HG03378 (cell line): ENCODE measurements at regions not wholly inside any gene's neighbourhood (a gene's known extent, or its start where the extent isn't known, plus 50 kb on each side); places are given as distances from the start of the nearest gene placed in this dataset.
A peak's percentile ranks its signal among the peaks of the same experiment; 100 is the strongest.
"Not testable (repeated sequence)": the region's sequence is repeated elsewhere in the genome, so short reads cannot be mapped to it uniquely, and the experiment has no call there.

Experiments
- ATAC-seq: cut with Tn5 transposase; IDR thresholded peaks from one replicate; pipeline ENCODE4 v1.9.1; 2021; ENCODE audit warnings: mild to moderate bottlenecking, moderate library complexity; ENCODE audit not compliant: unreplicated experiment

DNA sequence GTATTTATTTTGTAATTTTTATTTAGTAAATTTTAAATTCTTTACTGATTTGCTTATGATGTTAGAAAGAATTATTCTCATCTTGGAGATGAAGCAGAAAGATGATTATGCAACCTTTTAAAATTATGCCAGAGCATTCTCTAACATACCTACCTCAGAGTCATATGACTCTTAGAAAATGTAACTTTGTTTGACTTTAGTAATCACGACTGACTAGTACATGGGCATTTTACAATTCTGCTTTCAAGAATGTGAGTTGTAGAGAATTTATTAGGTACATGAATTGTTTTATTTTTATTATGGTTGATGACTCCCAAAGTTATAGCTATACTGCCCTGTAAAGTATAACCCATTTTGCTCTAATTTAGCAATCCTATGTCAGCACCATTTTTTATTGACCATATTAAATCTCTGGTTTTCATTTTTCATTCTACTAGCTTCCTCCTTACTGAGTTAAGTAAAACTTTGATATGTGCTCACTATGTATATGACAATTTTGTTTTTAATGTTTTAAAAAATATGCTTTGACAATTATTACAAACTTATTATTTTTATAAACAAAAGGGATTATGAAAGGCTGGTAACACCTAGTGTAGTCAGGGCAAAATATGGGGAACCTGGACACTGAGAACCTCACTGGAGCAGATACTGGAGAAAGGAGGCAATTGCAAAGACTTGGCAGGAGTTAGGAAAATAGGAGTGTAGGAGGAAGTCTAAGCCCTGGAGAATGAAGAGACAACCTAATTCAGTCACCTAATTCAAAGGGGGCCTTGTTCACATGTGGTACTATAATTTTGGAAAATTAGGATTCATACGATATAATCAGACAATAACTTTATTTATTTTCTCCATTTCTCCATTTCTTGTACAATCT is 249.7 kb upstream of the DAB2 start:
- no peak for ATAC-seq

DNA sequence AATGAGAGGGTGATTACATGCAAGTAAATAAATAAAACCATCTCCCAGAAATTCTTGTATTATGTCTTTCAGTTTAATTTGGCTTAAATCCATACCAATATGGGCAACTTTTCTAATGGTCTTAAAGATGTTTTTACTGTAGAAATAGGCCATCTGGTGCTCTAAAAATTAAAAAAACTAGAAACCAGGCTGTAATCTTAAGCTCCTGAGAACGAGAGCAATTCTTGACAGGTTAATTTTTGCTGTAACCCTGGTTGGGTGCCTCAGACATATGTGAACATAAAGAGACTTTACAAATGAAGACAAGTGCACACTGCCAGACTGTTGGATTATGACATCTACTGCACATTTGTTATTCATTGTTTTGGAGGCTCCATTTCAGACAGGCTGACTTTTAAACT is 246.8 kb upstream of the DAB2 start:
- ATAC-seq, result no peak

DNA sequence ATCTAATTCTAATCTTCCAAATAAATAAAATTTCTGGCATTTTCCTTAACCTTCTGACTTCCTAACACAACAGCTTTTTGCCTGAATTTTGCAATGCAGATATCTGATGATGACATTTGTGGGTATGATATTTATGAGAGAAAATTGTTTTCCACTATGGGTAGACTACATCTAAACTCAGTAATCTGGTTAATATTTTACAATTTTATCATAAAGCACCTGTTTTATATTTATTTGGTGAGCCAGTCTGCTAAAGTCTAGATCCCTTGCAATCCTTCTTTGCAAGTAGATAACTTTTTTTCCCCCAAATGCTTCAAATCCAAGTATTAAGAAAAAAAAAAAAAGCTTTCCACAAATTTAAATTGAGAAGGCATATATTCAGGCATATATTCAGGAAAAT is 246.2 kb upstream of the DAB2 start:
- no peak for ATAC-seq

DNA sequence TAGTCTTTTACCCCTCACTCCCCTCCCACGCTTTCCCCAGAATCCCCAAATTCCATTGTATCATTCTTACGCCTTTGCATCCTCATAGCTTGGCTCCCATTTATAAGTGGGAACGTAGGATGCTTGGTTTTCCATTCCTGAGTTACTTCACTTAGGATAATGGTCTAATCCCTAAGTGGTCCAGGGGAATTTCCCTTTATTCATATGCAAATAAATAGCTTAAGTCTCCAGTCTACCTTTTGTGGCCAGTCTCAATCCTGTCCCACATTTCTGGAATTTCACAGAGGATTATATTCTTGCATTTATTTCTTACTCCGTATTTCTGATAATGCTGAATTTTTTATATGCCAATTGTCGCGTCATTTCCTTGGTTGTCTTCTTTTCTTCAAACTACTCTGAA is 245.6 kb upstream of the DAB2 start:
- no peak for ATAC-seq

DNA sequence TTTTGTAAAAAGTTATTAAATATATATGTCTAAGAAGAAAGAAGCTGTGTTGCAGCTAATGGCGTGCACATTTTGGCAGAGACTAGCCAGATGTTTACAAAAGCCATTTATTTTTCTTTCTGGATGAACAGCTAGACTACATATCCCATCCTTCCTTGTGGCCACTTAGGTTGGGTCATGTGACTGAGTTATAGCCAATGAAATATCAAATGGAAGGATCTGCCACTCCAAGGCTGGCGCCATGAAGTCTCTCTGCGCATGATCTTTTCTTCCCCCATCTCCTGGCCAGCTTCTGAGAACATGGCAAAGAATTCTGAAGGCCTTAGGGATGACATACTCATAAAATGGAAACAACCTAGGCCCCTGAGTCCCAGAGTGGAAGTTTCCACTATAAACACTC is 244.2 kb upstream of the DAB2 start:
- no peak for ATAC-seq

DNA sequence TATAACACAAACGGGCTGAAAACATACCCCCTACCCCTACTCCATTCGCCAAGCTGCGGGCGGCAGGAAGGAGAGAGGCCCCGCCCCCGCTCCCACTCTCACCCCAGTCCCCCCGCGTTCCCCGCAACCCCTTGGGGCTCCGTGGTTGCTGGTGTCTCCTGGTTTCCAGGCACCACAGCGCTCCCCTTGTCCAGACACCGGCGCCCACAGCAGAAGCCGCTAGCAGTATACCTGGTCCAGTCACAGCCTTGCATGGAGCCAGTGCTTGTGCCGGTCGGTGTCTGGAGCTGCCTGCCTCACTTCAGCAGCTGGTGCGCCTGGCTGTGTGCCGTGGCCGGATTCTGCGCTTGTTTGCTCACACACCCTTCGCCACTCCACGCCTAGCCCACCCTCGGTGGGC is 240.5 kb upstream of the DAB2 start:
- ATAC-seq, result no peak

DNA sequence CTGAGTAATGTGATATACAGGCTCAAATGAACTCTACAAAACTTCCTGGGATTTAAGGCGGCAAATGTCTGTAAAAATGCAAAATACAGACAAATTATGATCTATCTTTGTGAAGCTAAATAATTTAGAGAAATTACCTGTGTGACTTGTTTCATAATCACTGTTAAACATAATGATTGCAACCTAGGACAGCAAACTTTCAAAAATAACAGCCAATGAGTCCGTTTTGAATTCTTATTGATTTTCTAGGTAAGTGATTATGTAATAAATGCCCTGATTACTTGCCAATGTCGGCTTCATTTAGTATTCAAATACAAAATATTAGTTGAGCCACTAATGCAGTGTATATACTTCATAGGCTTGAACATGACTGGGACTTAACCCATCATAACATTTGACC is 238.2 kb upstream of the DAB2 start:
- no peak for ATAC-seq

DNA sequence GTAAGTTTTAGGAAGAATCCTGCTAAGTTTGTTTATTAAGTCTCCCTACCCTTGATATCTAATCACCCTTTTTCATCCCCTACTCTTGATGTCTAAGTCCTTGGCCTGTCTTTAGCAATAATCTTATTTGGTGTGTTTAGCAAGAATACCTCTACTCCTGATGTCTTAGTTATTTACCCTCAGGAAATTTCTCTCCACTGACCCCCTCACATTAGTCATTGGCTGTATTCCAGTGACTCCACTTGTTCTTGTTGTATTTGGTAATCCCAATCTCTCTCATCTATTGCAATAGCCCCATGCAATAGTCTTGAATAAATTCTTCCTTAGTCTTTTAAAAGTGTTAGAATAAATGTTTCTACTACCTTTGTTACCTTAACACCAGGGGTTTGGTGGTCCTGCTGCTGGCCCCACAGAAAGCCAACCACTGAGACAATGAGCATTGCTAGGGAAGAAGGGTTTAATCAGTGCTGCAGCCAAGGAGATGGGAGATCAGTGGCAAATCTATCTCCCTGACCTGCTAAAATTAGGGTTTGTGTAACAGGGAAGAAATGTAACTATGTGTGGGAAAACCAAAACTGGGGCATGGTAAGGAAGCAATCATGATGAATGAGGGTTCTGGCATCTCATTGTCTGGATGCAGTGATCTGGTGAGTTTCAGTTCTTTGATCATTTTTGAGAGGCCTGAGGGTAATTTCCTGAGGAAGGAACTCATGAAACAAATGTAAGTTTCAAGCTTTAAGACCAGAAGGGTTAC is 236.4 kb upstream of the DAB2 start:
- no peak for ATAC-seq

DNA sequence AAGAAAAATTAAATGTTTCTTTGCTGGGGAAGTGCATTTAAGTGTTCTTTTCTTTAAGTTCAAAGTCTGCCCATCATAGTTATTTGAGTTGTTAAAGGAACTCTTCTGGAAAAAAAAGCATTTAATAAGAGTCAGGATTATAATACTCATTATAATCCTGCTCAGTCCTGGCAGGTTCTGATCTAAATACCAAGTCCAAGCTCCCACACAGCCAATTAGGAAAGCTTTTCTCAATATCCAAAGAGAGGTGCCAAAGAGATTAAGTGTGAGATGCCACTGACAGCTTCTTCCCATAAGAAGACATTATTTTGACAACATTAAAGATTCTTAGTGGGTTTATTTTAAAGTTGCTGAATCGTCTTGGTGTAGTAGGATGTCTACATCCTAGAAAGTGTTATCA is 235.2 kb upstream of the DAB2 start:
- no peak for ATAC-seq

DNA sequence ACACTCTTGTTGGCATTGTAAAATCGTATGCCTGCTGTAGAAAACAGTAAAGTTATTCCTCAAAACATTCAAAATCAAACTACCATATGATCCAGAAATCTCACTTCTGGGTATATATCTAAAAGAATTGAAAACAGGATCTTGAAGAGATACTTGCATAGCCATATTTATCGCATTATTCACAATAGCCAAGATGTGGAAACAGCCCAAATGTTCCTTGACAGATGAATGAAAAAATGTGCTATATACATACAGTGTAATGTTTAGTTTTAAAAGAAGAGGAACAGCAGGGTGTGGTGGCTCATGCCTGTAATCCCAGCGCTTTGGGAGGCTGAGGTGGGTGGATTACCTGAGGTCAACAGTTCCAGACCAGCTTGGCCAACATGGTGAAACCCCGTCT is 234.1 kb upstream of the DAB2 start:
- no peak for ATAC-seq

DNA sequence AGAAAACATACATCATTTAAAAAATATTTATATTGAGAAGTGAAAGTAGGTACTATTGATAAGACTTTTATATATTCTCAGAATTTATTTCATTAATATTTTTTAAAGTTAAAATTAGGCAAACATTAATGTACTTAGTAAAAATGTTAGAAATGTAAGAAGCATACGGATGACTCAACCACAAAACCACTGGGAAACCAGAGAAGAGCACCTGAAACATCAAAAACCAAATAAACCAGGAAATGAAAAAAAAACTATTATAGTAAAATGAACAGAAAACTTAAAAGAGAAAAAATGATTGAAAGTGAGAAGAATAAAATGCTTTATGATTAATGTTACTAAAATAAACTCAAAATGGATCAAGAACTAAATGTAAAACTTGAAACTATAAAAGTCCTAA is 233.2 kb upstream of the DAB2 start:
- ATAC-seq, result peak; percentile 77

DNA sequence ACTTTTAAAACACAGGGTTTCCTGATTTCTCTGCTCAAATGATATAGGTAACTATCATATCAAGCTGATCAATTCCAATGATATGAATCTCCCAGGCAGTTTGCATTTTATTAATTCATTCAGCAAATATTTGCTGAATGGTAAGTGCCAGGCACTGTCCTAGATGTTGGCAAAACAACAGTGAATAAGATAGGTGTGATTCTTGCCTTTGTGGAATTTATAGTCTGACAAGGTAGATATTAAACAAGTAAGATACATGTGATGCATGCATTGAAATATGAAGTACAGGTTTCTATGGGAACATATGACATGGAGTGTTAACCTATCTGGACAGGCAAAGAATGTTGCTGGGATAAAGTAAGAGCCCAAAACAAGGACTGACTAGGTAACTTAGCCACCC is 231.8 kb upstream of the DAB2 start:
- ATAC-seq, result no peak

DNA sequence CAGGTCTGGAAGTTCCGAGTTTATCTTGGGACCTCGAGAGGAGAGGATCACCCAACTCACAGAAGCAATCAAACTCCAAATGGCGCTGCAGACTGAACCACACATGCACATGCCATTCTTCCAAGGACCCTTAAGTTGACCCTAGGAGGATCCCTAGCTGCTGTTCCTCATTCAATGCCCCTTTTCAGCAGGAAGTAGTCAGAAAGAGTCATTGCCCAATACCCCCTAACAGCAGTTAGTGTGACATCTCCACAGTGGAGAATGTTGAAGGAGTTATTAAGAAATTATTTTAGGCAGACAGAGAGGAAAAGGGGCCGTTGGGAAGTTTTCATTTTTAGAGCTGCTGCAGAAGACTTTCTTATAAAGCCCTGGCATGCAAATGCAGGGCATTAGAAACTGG is 229.9 kb upstream of the DAB2 start:
- no peak for ATAC-seq

DNA sequence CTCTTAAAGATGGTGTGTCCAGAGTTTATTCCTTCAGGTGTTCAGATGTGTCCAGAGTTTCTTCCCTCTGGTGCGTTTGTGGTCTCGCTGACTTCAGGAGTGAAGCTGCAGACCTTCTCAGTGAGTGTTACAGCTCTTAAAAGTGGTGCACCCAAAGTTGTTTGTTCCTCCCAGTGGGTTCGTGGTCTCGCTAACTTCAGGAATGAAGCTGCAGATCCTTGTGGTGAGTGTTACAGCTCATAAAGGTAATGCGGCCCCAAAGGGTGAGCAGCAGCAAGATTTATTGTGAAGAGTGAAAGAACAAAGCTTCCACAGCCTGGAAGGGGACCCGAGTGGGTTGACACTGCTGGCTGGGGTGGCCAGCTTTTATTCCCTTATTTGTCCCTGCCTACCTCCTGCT is 227.7 kb upstream of the DAB2 start:
- ATAC-seq, result not testable (repeated sequence)

DNA sequence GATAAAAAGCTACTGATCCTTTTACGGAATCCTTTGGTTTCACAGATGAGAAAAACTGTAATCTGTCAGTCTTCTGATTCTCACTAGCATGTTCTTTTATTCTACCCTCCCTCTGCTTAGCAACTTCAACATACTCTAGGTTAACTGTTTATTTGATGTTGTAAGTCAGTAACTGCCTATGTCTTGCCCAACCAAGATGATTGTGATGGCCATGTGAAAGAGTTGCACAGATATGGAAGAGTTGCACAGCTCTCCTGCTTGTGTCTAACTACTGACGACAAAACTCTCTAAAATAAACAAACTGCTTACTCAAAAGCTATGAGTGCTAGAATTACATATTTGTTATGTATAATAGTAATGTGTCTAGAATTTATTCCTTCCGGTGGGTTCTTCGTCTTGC is 227.3 kb upstream of the DAB2 start:
- ATAC-seq, result no peak

DNA sequence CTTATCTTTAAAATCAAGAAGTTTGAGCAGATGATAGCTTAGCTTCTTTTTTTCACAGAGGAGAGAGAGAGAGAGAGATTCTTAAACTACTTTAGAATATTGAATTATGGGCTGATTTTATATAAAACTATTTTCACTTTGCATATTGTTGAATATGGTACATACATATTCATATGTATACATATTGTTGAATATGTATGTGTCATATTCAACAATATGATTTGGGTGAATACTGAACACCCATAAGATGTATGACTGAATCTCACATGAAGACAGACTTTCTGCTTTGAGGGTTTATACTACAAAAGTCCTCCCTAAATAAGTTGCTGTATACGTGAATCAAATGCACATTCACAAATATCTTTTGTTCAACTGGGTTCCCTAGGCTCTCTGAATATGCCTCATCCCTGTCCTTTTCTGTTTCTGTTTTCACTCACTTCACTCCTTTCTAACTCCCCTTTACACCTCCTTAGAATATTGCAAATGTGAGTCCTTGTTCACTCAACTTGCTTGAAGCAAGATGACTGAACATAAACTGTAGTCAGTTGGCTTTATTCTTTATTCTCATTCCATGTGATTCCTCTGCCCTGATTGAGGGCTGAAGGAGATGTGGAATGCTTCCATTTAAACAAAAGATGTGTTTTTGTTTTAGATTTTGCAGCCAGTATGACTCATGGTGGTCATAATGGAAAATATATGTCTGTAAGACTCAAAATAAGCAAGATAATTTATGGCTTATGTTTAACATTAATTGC is 225.4 kb upstream of the DAB2 start:
- ATAC-seq, result no peak

DNA sequence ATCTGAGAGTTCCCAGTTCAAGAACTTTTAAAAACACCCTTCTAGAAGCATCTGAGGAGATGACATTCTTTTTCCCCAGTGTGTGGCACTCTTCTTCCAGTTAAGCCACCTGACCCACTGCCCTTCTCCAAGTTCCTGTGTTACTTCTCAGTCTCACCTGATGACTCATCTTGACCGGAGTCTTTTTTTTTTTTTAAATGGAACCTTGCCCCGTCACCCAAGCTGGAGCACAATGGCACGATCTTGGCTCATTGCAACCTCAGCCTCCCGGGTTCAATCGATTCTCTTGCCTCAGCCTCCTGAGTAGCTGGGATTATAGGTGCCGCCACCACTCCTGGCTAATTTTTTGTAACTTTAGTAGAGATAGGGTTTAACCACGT is 224.1 kb upstream of the DAB2 start:
- ATAC-seq, result peak; percentile 78

DNA sequence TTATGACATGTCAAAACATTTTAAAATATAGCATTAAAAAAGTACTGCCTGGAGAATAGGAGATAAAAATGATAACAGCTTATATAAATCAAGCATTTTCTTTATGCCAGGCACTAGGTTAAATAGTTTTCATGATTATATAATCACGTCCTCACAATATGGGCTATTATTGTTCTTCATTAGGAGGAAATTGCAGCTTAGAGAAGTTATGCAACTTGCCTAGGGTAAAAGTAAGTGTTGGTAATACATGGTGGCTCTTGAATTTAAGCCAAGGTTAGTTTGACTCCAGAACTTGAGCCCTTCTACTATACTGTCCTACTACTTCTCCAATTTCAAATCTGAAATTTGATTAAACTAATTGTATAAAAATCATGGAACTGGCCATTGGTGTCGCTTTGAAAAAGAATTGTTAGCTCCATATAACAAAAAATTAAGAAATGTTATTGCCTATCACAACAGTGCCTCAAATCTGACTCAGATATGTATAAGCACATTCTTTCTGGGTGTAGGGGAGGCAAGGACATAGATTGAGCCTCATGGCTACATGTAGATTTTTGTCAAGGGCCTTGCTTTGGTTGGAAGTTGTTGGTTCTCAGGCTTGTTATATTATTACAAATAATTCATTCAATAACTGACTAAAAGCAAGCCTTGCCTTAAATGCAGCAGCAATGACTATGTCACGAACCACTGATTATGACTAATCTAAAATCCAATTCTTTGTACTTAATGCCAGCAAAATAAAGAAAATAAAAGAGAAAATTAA is 223.5 kb upstream of the DAB2 start:
- ATAC-seq, result no peak

DNA sequence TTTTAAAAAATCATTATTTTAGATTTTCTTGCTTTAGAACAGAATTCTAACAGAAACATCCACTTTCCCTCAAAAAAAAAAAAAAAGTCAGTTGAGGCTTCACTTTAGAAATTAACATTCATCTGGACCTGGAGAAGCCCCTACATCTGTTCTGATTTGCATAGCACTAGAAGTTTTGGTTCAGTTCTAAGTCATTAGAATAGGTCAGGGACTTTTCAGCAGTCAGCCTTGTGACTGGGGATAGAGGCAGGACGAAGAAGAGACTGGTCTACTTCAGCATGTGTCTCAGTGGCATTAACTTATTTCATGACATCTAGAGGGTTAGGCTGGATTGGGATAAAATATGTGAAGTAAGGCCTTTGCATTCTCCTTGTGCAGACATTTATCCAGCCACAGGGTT is 215.8 kb upstream of the DAB2 start:
- peak; percentile 98 for ATAC-seq

DNA sequence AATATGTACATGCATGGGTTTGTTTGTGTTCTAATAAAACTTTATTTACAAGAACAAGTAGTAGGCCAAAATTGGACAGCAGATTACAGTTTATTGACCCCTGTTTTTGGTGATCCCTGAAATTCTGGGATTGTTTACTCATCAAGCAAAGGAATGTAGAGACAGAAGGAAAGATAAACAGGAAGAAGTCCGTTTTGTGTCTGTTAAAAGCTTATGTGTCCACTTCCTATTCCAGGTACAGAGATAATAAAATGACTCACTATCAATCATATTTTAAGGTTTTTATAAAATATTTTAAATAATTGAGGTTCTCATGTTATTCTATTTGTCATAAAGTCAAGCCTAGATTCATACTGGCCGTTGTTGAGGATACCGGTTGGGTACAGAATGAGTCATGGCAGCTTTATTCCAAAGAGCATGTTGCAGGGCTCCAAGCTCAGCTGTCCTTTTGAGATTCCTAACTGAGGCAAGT is 214.9 kb upstream of the DAB2 start:
- no peak for ATAC-seq

DNA sequence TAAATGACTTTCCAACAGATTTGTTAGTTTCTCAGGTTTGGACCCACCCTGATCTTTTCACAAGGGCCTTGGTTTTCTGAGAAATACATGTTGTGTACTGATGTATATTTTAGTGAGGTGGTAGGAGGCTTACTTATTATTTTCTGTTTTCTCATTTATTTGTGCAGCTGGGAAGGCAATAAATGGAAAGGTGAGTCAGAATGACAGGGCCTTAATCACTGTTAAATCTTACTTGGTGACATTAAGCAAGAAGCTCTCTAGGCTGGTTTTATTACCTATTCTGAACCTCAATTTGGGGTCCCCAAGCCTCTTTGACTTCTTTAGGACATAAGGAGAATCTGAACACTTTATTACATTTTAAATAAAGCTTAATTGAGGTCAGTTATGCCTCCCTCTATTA is 214.0 kb upstream of the DAB2 start:
- no peak for ATAC-seq
